ENCODE measurements at regions not wholly inside any gene's neighbourhood (a gene's known extent, or its start where the extent isn't known, plus 50 kb on each side); places are given as distances from the start of the nearest gene placed in this dataset.

- TF ChIP-seq CTCF (conservative IDR thresholded peaks at IDR 0.05; ENCODE audit: low read length) (no peak), EZH2phosphoT487 (IDR thresholded peaks at IDR 0.05; ENCODE audit: borderline replicate concordance) (no peak)
Observed at GRCh38 chr22:49454726-49455125, 372.9 kb downstream of the BRD1 start.
